GM18867 (cell line): ENCODE measurements at regions not wholly inside any gene's neighbourhood (a gene's known extent, or its start where the extent isn't known, plus 50 kb on each side); places are given as distances from the start of the nearest gene placed in this dataset.
"Not testable (repeated sequence)": the region's sequence is repeated elsewhere in the genome, so short reads cannot be mapped to it uniquely, and the experiment has no call there.

Experiments used
- ATAC-seq: cut with Tn5 transposase; IDR thresholded peaks from one replicate; pipeline ENCODE4 v1.9.1; 2021; ENCODE audit warnings: mild to moderate bottlenecking, moderate library complexity; ENCODE audit not compliant: unreplicated experiment

- ATAC-seq = no peak
Measured at GRCh38 chr6:81625216-81625615, 127.3 kb downstream of the TENT5A start.

GRCh38 chr6:81624453-81624852, 128.0 kb downstream of the TENT5A start:
- ATAC-seq = no peak

- ATAC-seq = no peak
Measured at GRCh38 chr6:81623106-81623759, 129.2 kb downstream of the TENT5A start.

DNA sequence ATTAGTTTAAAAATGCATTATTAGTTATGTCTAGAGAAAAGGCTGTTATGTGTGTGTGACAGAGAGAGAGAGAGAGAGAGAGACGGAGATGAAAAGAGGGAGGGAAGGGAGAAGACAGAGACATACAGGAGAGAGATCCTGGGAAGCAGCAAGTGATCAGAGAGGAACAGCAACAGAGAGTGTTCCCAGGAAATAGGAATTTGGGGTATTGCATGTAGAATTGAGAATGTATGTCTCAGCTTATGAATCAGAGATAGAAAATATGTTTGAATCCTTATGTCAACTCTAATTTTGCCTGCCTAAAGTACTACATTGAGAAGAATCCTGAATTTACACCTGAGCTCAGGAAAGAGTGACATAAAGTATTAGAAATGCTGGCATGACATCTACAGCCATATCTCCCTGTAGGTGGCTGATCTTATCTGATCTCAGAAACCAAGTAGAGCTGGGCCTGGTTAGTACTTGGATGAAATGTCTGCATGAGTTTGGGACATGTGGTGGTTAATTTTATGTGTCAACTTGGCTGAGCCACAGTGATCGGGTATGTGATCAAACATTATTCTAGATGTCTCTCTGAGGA, 130.6 kb downstream of the TENT5A start:
- no peak for ATAC-seq

- ATAC-seq = no peak
Measured at GRCh38 chr6:81614292-81614691, 138.2 kb downstream of the TENT5A start.

GRCh38 chr6:81613606-81614005, 138.9 kb downstream of the TENT5A start:
- no peak for ATAC-seq

DNA sequence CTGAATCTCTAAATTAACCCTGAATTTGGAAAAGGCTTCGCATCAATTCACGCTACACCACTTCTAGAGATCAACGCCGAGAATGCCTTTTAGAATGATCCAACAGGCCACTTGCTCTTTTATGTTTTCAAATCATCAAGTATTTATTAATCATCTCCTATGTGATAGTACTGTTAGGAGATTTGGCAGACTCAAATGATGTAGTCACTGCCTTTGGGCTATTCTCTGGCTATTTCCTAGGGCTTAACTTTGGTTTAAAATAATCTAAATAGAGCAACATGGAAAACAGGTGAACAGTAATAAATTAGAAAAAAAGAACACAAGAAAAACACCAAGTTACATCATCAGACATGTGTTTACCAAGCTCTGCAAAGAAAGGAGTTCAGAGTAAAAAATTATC, 140.3 kb downstream of the TENT5A start:
- no peak for ATAC-seq

DNA sequence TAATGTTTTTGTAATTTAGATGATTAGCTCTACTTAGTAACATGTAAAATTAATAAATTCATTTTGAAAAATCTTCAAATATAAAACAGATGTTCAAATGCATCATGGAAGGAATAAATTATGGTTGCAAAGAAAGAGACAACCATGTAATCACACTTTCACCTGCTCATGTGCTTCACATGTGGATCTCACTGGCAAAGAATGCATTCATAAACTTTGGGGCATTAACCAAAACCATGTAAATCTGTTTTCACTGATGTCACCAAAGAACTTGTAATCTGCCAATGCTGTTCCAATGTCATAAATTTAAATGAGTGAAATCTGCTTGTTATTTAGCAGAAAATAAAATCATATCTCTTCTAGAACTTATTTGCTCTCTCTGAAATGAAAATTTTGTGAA, 142.7 kb downstream of the TENT5A start:
- ATAC-seq = no peak

DNA sequence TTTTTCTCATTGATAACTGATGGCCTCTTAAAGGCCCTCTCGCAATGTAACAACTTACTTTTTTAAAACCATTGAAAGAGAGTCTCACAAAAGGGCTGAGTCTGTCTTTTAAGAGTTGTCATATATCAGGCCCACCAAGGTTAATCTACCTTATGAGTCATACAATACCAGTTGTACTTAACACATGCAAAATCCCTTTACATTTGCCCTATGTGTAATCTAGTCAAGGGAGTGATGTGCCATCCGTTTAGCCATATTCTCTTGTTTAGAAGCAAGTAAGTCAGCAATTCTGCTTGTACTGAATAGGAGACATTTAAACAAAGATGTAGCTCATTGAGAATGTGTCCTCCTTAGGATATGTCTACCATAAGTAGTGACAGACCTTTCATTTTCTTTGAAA, 143.7 kb downstream of the TENT5A start:
- ATAC-seq = no peak

DNA sequence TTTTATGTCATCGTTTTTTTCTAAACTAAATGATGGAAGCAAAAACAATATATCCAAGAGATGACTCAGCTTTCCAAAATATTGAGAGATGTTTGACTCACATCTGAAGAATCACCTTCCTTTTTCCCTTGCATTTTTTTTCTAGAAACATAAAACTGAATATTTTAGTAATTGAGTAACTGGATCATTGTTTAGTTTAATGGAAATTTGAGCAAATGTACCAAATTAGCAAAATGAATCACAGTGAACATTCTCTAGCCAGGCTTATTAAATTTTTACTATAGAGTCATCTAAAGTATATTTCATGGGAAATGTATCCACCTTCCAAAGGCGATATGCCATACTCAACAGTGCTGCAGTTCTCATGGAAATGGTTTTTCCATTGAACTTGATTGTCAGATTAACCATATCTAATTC, 145.5 kb downstream of the TENT5A start:
- ATAC-seq = no peak

DNA sequence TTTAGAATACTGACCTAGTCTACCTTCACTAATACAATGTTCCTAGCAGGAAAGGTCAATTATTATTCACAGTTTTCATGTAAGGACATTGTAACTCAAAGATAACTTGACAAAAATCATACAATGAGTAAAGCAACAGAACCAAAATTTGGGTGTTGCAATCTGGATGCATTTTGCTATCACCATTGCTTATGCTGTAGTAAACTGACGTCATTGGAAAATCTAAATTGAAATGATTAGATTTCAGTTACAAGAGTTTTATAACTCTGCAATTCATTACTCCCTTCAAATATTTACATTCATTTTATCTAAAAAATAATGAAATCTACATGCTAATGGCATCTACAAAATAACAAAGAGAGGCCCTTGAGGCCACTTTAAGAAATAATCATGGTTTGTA, 147.0 kb downstream of the TENT5A start:
- ATAC-seq = no peak

GRCh38 chr6:81601918-81602317, 150.6 kb downstream of the TENT5A start:
- no peak for ATAC-seq

DNA sequence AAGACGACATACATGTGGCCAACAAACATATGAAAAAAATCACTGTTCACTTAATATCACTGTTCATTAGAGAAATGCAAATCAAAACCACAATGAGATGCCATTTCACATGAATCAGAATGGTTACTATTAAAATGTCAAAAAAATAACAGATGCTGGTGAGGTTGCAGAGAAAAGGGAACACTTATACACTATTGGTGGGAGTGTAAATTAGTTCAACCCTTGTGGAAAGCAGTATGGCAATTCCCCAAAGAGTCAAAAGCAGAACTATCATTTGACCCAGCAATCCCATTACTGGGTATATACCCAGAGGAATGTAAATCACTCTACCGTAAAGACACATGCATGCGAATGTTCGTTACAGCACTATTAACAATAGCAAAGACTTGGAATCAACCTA, 152.0 kb downstream of the TENT5A start:
- ATAC-seq = not testable (repeated sequence)

DNA sequence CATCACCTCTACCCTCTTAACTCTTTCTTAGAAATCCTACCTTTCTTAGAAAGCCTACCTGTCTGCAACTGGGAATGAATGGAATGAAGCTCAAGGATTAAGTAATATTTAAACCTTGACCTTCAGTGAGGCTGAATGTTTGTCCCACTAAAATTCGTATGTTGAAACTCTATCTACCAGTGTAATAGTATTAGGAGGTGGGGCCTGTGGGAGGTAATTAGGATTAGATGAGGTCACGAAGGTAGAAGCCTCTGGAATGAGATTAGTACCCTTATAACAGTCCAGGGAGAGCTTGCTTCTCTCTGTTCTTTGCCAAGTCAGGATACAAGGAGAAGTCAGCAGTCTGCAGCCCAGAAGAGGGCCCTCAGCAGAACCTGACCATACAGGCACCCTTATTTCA, 158.0 kb downstream of the TENT5A start:
- ATAC-seq = no peak

DNA sequence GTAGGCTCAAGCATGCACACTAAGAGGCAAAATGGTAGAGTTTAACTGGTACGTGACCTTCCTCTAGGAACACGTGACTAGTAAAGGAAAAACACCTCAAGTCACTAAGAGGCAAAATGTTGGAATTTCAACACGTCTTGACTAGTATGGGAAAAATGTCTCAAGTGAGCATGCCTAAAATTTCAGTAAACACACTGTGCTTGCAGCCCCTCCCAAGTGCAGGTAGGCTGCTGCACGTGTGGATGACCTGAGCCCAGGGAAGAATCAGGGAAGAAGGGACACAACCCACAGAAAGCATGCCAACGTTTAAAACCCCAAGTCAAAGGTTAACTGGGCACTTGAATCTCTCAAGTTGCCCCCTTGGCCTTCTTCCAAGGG, 162.2 kb downstream of the TENT5A start:
- no peak for ATAC-seq

DNA sequence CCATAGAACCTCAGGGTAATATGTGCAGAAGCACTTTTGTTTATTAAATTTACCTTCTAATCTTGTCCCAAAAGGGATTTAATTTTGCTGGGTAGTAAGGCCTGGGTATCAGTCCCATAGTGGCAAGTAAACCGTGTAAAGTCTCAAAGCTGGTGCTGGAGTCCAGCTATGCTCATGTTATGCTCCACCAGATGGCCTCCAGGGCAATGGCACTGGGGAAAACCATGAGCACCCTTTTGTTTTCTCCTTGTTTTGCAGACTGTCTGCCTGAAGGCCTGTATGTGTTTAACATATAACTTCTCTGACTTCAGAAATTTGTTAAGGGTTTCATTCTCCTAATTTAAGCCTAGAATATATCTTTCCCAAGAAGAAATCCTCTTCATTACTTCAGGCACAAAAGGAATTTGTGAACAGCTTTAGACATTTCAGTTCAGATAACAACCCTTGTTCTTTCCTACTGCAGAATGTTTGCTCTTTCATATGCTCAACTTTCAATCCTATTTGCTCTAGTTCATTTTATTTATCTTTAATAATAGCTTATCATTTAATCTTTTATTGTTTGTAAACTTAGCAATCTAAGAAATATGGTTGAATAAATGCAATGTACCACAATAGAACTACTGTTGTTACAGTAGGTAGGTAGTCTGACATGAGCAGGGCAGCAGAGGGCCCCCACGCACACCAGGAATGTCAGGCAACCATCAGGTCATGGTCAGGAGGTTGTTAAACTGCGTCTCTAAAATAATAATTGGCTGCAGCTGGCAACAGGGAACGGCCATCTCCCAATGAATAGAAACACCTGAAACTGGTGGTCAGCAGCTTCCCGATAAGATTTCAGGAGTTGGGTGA, 162.8 kb downstream of the TENT5A start:
- no peak for ATAC-seq

DNA sequence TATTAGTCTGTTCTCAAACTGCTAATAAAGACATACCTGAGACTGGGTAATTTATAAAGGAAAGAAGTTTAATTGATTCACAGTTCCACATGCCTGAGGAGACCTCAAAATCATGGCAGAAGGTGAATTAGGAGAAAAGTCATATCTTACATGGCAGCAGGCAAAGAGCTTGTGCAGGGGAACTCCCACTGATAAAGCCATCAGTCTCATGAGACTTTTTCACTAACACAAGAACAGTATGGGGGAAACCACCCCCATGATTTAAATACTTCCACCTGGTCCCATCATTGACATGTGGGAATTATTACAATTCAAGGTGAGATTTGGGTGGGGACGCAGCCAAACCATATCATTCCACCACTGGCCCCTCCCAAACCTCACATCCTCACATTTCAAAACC, 166.8 kb downstream of the TENT5A start:
- not testable (repeated sequence) for ATAC-seq

DNA sequence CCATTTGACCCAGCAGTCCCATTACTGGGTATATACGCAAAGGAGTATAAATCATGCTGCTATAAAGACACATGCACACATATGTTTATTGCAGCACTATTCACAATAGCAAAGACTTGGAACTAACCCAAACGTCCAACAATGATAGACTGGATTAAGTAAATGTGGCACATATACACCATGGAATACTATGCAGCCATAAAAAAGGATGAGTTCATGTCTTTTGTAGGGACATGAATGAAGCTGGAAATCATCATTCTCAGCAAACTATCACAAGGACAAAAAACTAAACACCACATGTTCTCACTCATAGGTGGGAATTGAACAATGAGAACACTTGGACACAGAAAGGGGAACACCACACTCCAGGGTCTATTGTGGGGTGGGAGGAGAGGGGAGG, 168.3 kb downstream of the TENT5A start:
- not testable (repeated sequence) for ATAC-seq

DNA sequence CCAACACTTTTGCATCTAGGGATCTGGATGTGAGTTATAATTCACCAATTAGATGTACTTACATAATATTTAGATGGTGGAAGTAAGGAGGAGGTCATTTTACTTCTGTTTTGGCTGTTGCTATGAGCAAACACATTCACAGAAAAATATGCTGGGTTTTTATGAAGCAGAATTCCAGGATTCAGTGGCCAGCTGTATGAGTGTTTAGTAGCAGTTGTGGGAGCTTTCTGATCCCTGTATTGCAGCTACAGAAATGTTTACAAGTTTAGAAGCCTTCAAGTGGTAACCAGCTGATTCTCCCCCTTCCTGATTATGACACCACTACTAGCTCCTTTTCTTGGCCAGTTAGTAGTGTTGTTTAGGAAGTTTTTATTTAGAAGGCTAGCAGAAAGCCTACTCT, 177.0 kb downstream of the TENT5A start:
- ATAC-seq = no peak

DNA sequence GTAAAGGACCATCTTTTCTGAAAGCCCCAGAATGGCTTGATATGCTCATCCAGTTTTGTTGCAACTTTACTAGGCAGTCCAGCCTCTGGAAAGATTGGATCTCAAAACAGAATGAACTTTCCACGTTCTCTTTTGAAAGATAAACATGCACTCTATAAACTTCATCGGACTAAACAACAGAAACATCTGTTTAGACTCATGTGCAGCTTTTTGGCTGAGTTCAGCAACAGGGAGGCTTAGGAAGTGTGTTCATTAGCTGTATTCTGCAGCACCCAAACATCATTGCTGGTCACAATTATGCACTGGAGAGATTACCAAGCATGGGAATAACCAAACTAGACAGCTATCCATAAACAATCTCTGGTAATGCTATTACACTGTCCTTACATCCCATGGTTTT, 180.5 kb downstream of the TENT5A start:
- ATAC-seq = no peak

GRCh38 chr6:81570681-81571080, 181.8 kb downstream of the TENT5A start:
- ATAC-seq = no peak

DNA sequence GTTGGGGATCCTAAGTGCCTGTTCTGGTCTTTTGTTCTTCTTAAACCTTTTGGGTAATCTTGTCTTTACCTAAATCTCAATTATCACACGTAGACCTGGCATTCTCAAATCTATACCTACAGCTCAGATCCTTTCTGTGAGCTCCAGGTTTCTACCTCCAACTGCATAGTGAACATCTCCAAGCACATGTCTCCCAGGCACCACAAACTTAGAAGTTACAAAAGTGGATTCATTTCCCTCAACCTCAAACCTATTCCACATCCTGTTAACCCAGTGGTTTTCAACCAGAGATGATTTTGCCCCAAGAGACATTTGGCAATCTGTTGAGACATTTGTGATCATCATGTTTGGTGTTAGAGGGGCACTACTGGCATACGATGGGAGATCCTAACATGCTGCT, 183.5 kb downstream of the TENT5A start:
- no peak for ATAC-seq
